ENCODE measurements at regions not wholly inside any gene's neighbourhood (a gene's known extent, or its start where the extent isn't known, plus 50 kb on each side); places are given as distances from the start of the nearest gene placed in this dataset.
A peak's percentile ranks its signal among the peaks of the same experiment; 100 is the strongest.

- TF ChIP-seq CTCF (IDR thresholded peaks at IDR 0.05) (no peak), POLR2A (IDR thresholded peaks at IDR 0.05) (no peak), POLR2AphosphoS5 (IDR thresholded peaks at IDR 0.05) (no peak)
- Histone ChIP-seq H3K27ac (no peak overlapping the region), H3K27me3 (no peaks in the 10 kb centered on the region), H3K9me3 (no peaks in the 10 kb centered on the region), H3K4me1 (no peaks in the 10 kb centered on the region), H3K36me3 (no peaks in the 10 kb centered on the region), H3K4me3 (no peak overlapping the region)
- intact Hi-C loops (cut with DNase I; ENCODE audit: low total_unique reads) = no loop called here
- no peak for DNase-seq (ENCODE audit: low spot score in 2 of 2)
Measured at GRCh38 chr5:14016549-14016948, 72.1 kb upstream of the DNAH5 start.

GRCh38 chr5:14011089-14012020 is 66.9 kb upstream of the DNAH5 start:
- Histone ChIP-seq H3K9me3 (no peaks in the 10 kb centered on the region), H3K4me1 (no peaks in the 10 kb centered on the region), H3K27ac (peak overlapping the region; percentile 78 to 91), H3K4me3 (peak overlapping the region; percentile 48 to 85 (median 63)), H3K36me3 (no peaks in the 10 kb centered on the region), H3K27me3 (no peaks in the 10 kb centered on the region)
- TF ChIP-seq CTCF (IDR thresholded peaks at IDR 0.05) (no peak), POLR2A (IDR thresholded peaks at IDR 0.05) (no peak), POLR2AphosphoS5 (IDR thresholded peaks at IDR 0.05) (peak in 2 of 3 donors; percentile 54 to 58)
- DNase-seq (ENCODE audit: low spot score in 2 of 2) = peak; percentile 77 to 86
- intact Hi-C loops (cut with DNase I; ENCODE audit: low total_unique reads) = no loop called here

- TF ChIP-seq POLR2AphosphoS5 (IDR thresholded peaks at IDR 0.05) (no peak), POLR2A (IDR thresholded peaks at IDR 0.05) (no peak), CTCF (IDR thresholded peaks at IDR 0.05) (no peak)
- Histone ChIP-seq H3K27ac (peak overlapping the region; percentile 45 to 75), H3K4me1 (no peaks in the 10 kb centered on the region), H3K4me3 (no peak overlapping the region), H3K27me3 (no peaks in the 10 kb centered on the region), H3K9me3 (no peaks in the 10 kb centered on the region), H3K36me3 (no peaks in the 10 kb centered on the region)
- intact Hi-C loops (cut with DNase I; ENCODE audit: low total_unique reads) = no loop called here
- no peak for DNase-seq (ENCODE audit: low spot score in 2 of 2)
Measured at GRCh38 chr5:14009575-14009974, 65.1 kb upstream of the DNAH5 start.

- intact Hi-C loops (cut with DNase I; ENCODE audit: low total_unique reads) = no loop called here
- H3K4me1 ChIP-seq = no peaks in the 10 kb centered on the region
- H3K27ac ChIP-seq = peak overlapping the region; percentile 45 to 75
- H3K9me3 ChIP-seq = no peaks in the 10 kb centered on the region
- H3K36me3 ChIP-seq = no peaks in the 10 kb centered on the region
- H3K27me3 ChIP-seq = no peaks in the 10 kb centered on the region
- DNase-seq (ENCODE audit: low spot score in 2 of 2) = peak in 1 of 2 donors; percentile 22
- TF ChIP-seq CTCF (IDR thresholded peaks at IDR 0.05) (no peak), POLR2AphosphoS5 (IDR thresholded peaks at IDR 0.05) (no peak), POLR2A (IDR thresholded peaks at IDR 0.05) (no peak)
- H3K4me3 ChIP-seq = no peak overlapping the region
Measured at GRCh38 chr5:14008819-14009311, 64.4 kb upstream of the DNAH5 start.

- no peaks in the 10 kb centered on the region for H3K27me3 ChIP-seq
- DNase-seq (ENCODE audit: low spot score in 2 of 2) = no peak
- no peaks in the 10 kb centered on the region for H3K4me1 ChIP-seq
- TF ChIP-seq POLR2A (IDR thresholded peaks at IDR 0.05) = no peak
- intact Hi-C loops (cut with DNase I; ENCODE audit: low total_unique reads) = no loop called here
- no peaks in the 10 kb centered on the region for H3K9me3 ChIP-seq
- H3K4me3 ChIP-seq = no peak overlapping the region
- H3K36me3 ChIP-seq = no peaks in the 10 kb centered on the region
- H3K27ac ChIP-seq = peak overlapping the region in 1 of 2 donors; percentile 72
Measured at GRCh38 chr5:14006823-14007520, 62.5 kb upstream of the DNAH5 start.

All from breast epithelium (tissue), 4 donors.